OCI-LY1 (cell line): ENCODE measurements at regions not wholly inside any gene's neighbourhood (a gene's known extent, or its start where the extent isn't known, plus 50 kb on each side); places are given as distances from the start of the nearest gene placed in this dataset.

Experiments used
- H2AFZ ChIP-seq: fragments of 200-600 bp; sonication (generic), shearing (Covaris generic); 2 replicates; pipeline ENCODE4 v1.6.0; 2014; ENCODE audit warnings: antibody characterized with exemption, mild to moderate bottlenecking, low read length
- H3F3A ChIP-seq: fragments of 200-600 bp; sonication (generic), shearing (Covaris generic); 2 replicates; pipeline ENCODE4 v1.6.0; 2014; ENCODE audit warnings: mild to moderate bottlenecking, antibody characterized with exemption, low read length, moderate library complexity; ENCODE audit not compliant: insufficient read depth
- H3K27ac ChIP-seq: fragments of 200-600 bp; sonication (generic); 2 replicates; pipeline ENCODE4 v1.5.1; 2014; ENCODE audit warnings: low read length, mixed run types, mild to moderate bottlenecking, low read depth; ENCODE audit not compliant: poor library complexity, severe bottlenecking
- H3K27me3 ChIP-seq: fragments of 200-600 bp; sonication (generic); 2 replicates; pipeline ENCODE4 v1.6.0; 2014; ENCODE audit warnings: antibody characterized with exemption, mild to moderate bottlenecking, low read length, moderate library complexity; ENCODE audit not compliant: insufficient read depth
- H3K36me3 ChIP-seq: fragments of 200-600 bp; sonication (generic); 2 replicates; pipeline ENCODE4 v1.6.1; 2014; ENCODE audit warnings: mild to moderate bottlenecking, antibody characterized with exemption, low read length, moderate library complexity, mixed read lengths; ENCODE audit not compliant: insufficient read depth
- H3K4me1 ChIP-seq: fragments of 200-600 bp; sonication (generic); 2 replicates; pipeline ENCODE4 v1.5.1; 2014; ENCODE audit warnings: mild to moderate bottlenecking, low read length, moderate library complexity; ENCODE audit not compliant: insufficient read depth, severe bottlenecking
- H3K4me2 ChIP-seq: fragments of 200-600 bp; sonication (generic), shearing (Covaris generic); 2 replicates; pipeline ENCODE4 v1.6.1; 2014; ENCODE audit warnings: low read length
- H3K4me3 ChIP-seq: fragments of 200-600 bp; sonication (generic); 2 replicates; pipeline ENCODE4 v1.5.1; 2014; ENCODE audit warnings: low read length, low read depth, mild to moderate bottlenecking, mixed read lengths; ENCODE audit not compliant: poor library complexity, severe bottlenecking
- H3K79me2 ChIP-seq: fragments of 200-600 bp; shearing (Covaris generic); 2 replicates; pipeline ENCODE4 v1.6.1; 2016; ENCODE audit warnings: mixed run types, low read length, mixed read lengths; ENCODE audit not compliant: insufficient read depth
- H3K9ac ChIP-seq: fragments of 200-600 bp; sonication (generic), shearing (Covaris generic); 2 replicates; pipeline ENCODE4 v1.6.1; 2014; ENCODE audit warnings: mild to moderate bottlenecking, low read length, mixed read lengths
- H3K9me2 ChIP-seq: fragments of 200-600 bp; sonication (generic), shearing (Covaris generic); 2 replicates; pipeline ENCODE4 v1.6.1; 2014; ENCODE audit warnings: low read depth, mild to moderate bottlenecking, low read length, mixed read lengths
- H3K9me3 ChIP-seq: fragments of 200-600 bp; shearing (Covaris generic); 2 replicates; pipeline ENCODE4 v1.6.1; 2014; ENCODE audit warnings: low read length, mixed read lengths
- H4K20me1 ChIP-seq: fragments of 200-600 bp; sonication (generic), shearing (Covaris generic); 2 replicates; pipeline ENCODE4 v1.6.0; 2016; ENCODE audit warnings: mild to moderate bottlenecking, low read length; ENCODE audit not compliant: insufficient read depth
- CTCF ChIP-seq: fragments of 200-600 bp; sonication (generic), shearing (Covaris generic); IDR thresholded peaks from 2 replicates; pipeline ENCODE4 v1.5.1; 2017; ENCODE audit warnings: mild to moderate bottlenecking, antibody characterized with exemption, low read length, moderate library complexity, mixed read lengths
- EZH2 ChIP-seq: fragments of 200-600 bp; sonication (generic), shearing (Covaris generic); IDR thresholded peaks from 2 replicates; pipeline ENCODE4 v1.8.0; 2017; ENCODE audit warnings: borderline replicate concordance, mixed run types, mild to moderate bottlenecking, antibody characterized with exemption, low read length, moderate library complexity, mixed read lengths

- Histone ChIP-seq H3K9me2 (no peaks in the 10 kb centered on the region), H3K9me3 (no peaks in the 10 kb centered on the region), H3K27me3 (no peaks in the 10 kb centered on the region), H3K4me1 (no peaks in the 10 kb centered on the region), H3K36me3 (no peaks in the 10 kb centered on the region), H4K20me1 (no peaks in the 10 kb centered on the region), H2AFZ (no peak overlapping the region), H3K4me3 (no peak overlapping the region), H3K79me2 (no peaks in the 10 kb centered on the region), H3K27ac (no peak overlapping the region), H3F3A (no peaks in the 10 kb centered on the region), H3K4me2 (no peak overlapping the region), H3K9ac (no peak overlapping the region)
- TF ChIP-seq CTCF (no peak), EZH2 (no peak)
These were observed 91.7 kb upstream of the RAB6C start for GRCh38 chr2:129887688-129888266.

GRCh38 chr2:129888461-129888860 lies 91.0 kb upstream of the RAB6C start:
- Histone ChIP-seq H3K4me2 (no peak overlapping the region), H3K4me1 (no peaks in the 10 kb centered on the region), H3K27ac (no peak overlapping the region), H3K36me3 (no peaks in the 10 kb centered on the region), H4K20me1 (no peaks in the 10 kb centered on the region), H3K9me2 (no peaks in the 10 kb centered on the region), H3K9me3 (no peaks in the 10 kb centered on the region), H3K9ac (no peak overlapping the region), H3K4me3 (no peak overlapping the region), H3F3A (no peaks in the 10 kb centered on the region), H3K79me2 (no peaks in the 10 kb centered on the region), H2AFZ (no peak overlapping the region), H3K27me3 (no peaks in the 10 kb centered on the region)
- no peak for TF ChIP-seq CTCF
- TF ChIP-seq EZH2, result no peak

GRCh38 chr2:129888896-129889295 lies 90.6 kb upstream of the RAB6C start:
- H3K27ac ChIP-seq, result no peak overlapping the region
- no peaks in the 10 kb centered on the region for H3K79me2 ChIP-seq
- H3K4me1 ChIP-seq, result no peaks in the 10 kb centered on the region
- H3K9ac ChIP-seq, result no peak overlapping the region
- H2AFZ ChIP-seq, result no peak overlapping the region
- H3K9me2 ChIP-seq, result no peaks in the 10 kb centered on the region
- no peaks in the 10 kb centered on the region for H3F3A ChIP-seq
- H3K27me3 ChIP-seq, result no peaks in the 10 kb centered on the region
- no peak overlapping the region for H3K4me2 ChIP-seq
- no peak overlapping the region for H3K4me3 ChIP-seq
- no peaks in the 10 kb centered on the region for H3K36me3 ChIP-seq
- H4K20me1 ChIP-seq, result no peaks in the 10 kb centered on the region
- no peaks in the 10 kb centered on the region for H3K9me3 ChIP-seq
- no peak for TF ChIP-seq CTCF
- no peak for TF ChIP-seq EZH2
